ENCODE measurements at regions not wholly inside any gene's neighbourhood (a gene's known extent, or its start where the extent isn't known, plus 50 kb on each side); places are given as distances from the start of the nearest gene placed in this dataset.

- TF ChIP-seq CTCF (IDR thresholded peaks at IDR 0.05): no peak
- no peak for TF ChIP-seq POLR2A (IDR thresholded peaks at IDR 0.05)
- no peak for TF ChIP-seq EP300 (IDR thresholded peaks at IDR 0.05)
These were observed 592.5 kb downstream of the KCTD12 start for GRCh38 chr13:76293751-76294150.

All from ovary (tissue), 3 donors.